ENCODE measurements at regions not wholly inside any gene's neighbourhood (a gene's known extent, or its start where the extent isn't known, plus 50 kb on each side); places are given as distances from the start of the nearest gene placed in this dataset.

GRCh38 chr6:41450581-41450980 lies 95.6 kb upstream of the FOXP4 start:
- DNase-seq (ENCODE audit: low read depth, low spot score): no peak

GRCh38 chr6:41451039-41451438 lies 95.1 kb upstream of the FOXP4 start:
- no peak for DNase-seq (ENCODE audit: low read depth, low spot score)

GRCh38 chr6:41451515-41452163 lies 94.5 kb upstream of the FOXP4 start:
- no peak for DNase-seq (ENCODE audit: low read depth, low spot score)

- DNase-seq (ENCODE audit: low read depth, low spot score): no peak
Measured at GRCh38 chr6:41452763-41453162, 93.4 kb upstream of the FOXP4 start.

- no peak for DNase-seq (ENCODE audit: low read depth, low spot score)
Measured at GRCh38 chr6:41453244-41453643, 92.9 kb upstream of the FOXP4 start.

GRCh38 chr6:41454189-41454789 lies 91.9 kb upstream of the FOXP4 start:
- DNase-seq (ENCODE audit: low read depth, low spot score): no peak

GRCh38 chr6:41455410-41455809 lies 90.8 kb upstream of the FOXP4 start:
- DNase-seq (ENCODE audit: low read depth, low spot score): no peak

- no peak for DNase-seq (ENCODE audit: low read depth, low spot score)
Measured at GRCh38 chr6:41455818-41456217, 90.4 kb upstream of the FOXP4 start.

GRCh38 chr6:41457303-41457670 lies 88.9 kb upstream of the FOXP4 start:
- DNase-seq (ENCODE audit: low read depth, low spot score): no peak

- no peak for DNase-seq (ENCODE audit: low read depth, low spot score)
Measured at GRCh38 chr6:41459738-41460137, 86.4 kb upstream of the FOXP4 start.

- DNase-seq (ENCODE audit: low read depth, low spot score): no peak
Measured at GRCh38 chr6:41460742-41461336, 85.3 kb upstream of the FOXP4 start.

- no peak for DNase-seq (ENCODE audit: low read depth, low spot score)
Measured at GRCh38 chr6:41462033-41462432, 84.1 kb upstream of the FOXP4 start.

- no peak for DNase-seq (ENCODE audit: low read depth, low spot score)
Measured at GRCh38 chr6:41463062-41463930, 82.9 kb upstream of the FOXP4 start.

- no peak for DNase-seq (ENCODE audit: low read depth, low spot score)
Measured at GRCh38 chr6:41464019-41464418, 82.2 kb upstream of the FOXP4 start.

GRCh38 chr6:41464481-41464880 lies 81.7 kb upstream of the FOXP4 start:
- DNase-seq (ENCODE audit: low read depth, low spot score): no peak

GRCh38 chr6:41466437-41466990 lies 79.7 kb upstream of the FOXP4 start:
- no peak for DNase-seq (ENCODE audit: low read depth, low spot score)

- no peak for DNase-seq (ENCODE audit: low read depth, low spot score)
Measured at GRCh38 chr6:41467061-41467460, 79.1 kb upstream of the FOXP4 start.

- DNase-seq (ENCODE audit: low read depth, low spot score): no peak
Measured at GRCh38 chr6:41467627-41468404, 78.4 kb upstream of the FOXP4 start.

GRCh38 chr6:41469156-41470028 lies 76.8 kb upstream of the FOXP4 start:
- no peak for DNase-seq (ENCODE audit: low read depth, low spot score)

GRCh38 chr6:41470029-41470330 lies 76.2 kb upstream of the FOXP4 start:
- DNase-seq (ENCODE audit: low read depth, low spot score): no peak
